Tibial nerve (tissue), 4 donors: ENCODE measurements at regions not wholly inside any gene's neighbourhood (a gene's known extent, or its start where the extent isn't known, plus 50 kb on each side); places are given as distances from the start of the nearest gene placed in this dataset.

Source experiments
- DNase-seq, 2 donors: peaks; one replicate each; pipeline ENCODE4 v3.0.0-alpha.2; 2019; ENCODE audit warnings: low spot score in 2 of 2
- H3K27ac ChIP-seq, 4 donors: fragments of 200-600 bp; sonication (generic) in 3 of 4; one replicate each; pipeline ENCODE4 v1.5.1; 2017 to 2019; ENCODE audit warnings: mild to moderate bottlenecking in 1 of 4
- H3K27me3 ChIP-seq, 2 donors: fragments of 200-600 bp; sonication (generic) in 1 of 2; one replicate each; pipeline versions ENCODE4 v1.5.1 to v1.6.0; 2017 to 2019
- H3K36me3 ChIP-seq, 3 donors: fragments of 200-600 bp; sonication (generic); one replicate each; pipeline ENCODE4 v1.5.1; 2018 to 2019
- H3K4me1 ChIP-seq, 4 donors: fragments of 200-600 bp; sonication (generic) in 3 of 4; one replicate each; pipeline ENCODE4 v1.5.1; 2017 to 2019
- H3K4me3 ChIP-seq, 4 donors: fragments of 200-600 bp; sonication (generic) in 3 of 4; one replicate each; pipeline ENCODE4 v1.5.1; 2017 to 2019; ENCODE audit warnings: mild to moderate bottlenecking in 1 of 4, moderate library complexity in 1 of 4
- H3K9me3 ChIP-seq, 4 donors: fragments of 200-600 bp; sonication (generic) in 3 of 4; one replicate each; pipeline ENCODE4 v1.5.1; 2017 to 2019
- EP300 ChIP-seq, 2 donors: sonication (generic); formaldehyde crosslinking; IDR thresholded peaks; one replicate each; pipeline ENCODE4 v1.6.1; 2017; ENCODE audit warnings: antibody characterized with exemption in 2 of 2, mild to moderate bottlenecking in 1 of 2
- POLR2A ChIP-seq, 2 donors: fragments of 450-650 bp; IDR thresholded peaks; one replicate each; pipeline ENCODE4 v1.6.1; 2017; ENCODE audit warnings: antibody characterized with exemption in 2 of 2, mild to moderate bottlenecking in 2 of 2, moderate library complexity in 2 of 2
- WGBS, 2 donors: methylation state at CpG; one replicate each; pipeline ENCODE4 v1.1.5; 2018; 5-methylcytosine and 5-hydroxymethylcytosine counted together
- TF ChIP-seq, protein P1 (sequence below), 5 experiments: fragments of 200-600 bp in 3 of 5; fragments of 450-650 bp in 2 of 5; sonication (generic) in 3 of 5; IDR thresholded peaks; one replicate each; pipeline ENCODE4 v1.5.1; 2016 to 2019; ENCODE audit warnings: antibody characterized with exemption in 5 of 5, mild to moderate bottlenecking in 3 of 5, moderate library complexity in 2 of 5

DNA sequence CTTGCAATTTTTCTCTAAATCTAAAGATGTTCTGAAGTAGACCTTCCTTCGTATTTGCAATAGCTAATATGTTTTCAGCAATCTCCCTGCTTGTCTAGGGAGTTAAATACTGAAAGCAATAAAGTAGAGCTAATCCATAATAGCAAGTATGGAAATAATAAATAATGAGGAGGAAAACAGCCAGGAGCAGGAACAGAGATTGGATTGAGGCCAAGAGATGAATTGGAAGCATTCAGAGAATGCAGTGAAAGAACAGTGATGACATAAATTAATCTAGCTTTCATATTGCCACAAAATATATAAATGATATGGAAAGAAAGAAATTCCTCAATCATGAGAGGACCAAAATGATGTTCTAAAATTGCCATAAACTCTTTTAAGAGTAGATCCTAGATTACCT is 679.7 kb downstream of the METTL4 start:
- no peak for TF ChIP-seq EP300 (IDR thresholded peaks at IDR 0.05)
- TF ChIP-seq, protein P1, sequence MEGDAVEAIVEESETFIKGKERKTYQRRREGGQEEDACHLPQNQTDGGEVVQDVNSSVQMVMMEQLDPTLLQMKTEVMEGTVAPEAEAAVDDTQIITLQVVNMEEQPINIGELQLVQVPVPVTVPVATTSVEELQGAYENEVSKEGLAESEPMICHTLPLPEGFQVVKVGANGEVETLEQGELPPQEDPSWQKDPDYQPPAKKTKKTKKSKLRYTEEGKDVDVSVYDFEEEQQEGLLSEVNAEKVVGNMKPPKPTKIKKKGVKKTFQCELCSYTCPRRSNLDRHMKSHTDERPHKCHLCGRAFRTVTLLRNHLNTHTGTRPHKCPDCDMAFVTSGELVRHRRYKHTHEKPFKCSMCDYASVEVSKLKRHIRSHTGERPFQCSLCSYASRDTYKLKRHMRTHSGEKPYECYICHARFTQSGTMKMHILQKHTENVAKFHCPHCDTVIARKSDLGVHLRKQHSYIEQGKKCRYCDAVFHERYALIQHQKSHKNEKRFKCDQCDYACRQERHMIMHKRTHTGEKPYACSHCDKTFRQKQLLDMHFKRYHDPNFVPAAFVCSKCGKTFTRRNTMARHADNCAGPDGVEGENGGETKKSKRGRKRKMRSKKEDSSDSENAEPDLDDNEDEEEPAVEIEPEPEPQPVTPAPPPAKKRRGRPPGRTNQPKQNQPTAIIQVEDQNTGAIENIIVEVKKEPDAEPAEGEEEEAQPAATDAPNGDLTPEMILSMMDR (IDR thresholded peaks at IDR 0.05): no peak
- no peak for TF ChIP-seq POLR2A (IDR thresholded peaks at IDR 0.05)
- H3K27ac ChIP-seq: no peak overlapping the region
- H3K4me3 ChIP-seq: no peak overlapping the region
- H3K36me3 ChIP-seq: no peaks in the 10 kb centered on the region
- DNase-seq: no peak
- no peaks in the 10 kb centered on the region for H3K9me3 ChIP-seq
- no peaks in the 10 kb centered on the region for H3K27me3 ChIP-seq
- 13 to 30% methylated on average over 1 of the region's 1 CpG for WGBS, 2 donors
- no peaks in the 10 kb centered on the region for H3K4me1 ChIP-seq

GRCh38 chr18:1892191-1892590 is 679.1 kb downstream of the METTL4 start:
- Histone ChIP-seq H3K27me3 (no peaks in the 10 kb centered on the region), H3K4me1 (no peaks in the 10 kb centered on the region)

GRCh38 chr18:1895456-1896185 is 675.7 kb downstream of the METTL4 start:
- Histone ChIP-seq H3K4me3 (no peak overlapping the region), H3K36me3 (no peaks in the 10 kb centered on the region), H3K4me1 (no peaks in the 10 kb centered on the region), H3K9me3 (no peaks in the 10 kb centered on the region), H3K27me3 (no peaks in the 10 kb centered on the region), H3K27ac (no peak overlapping the region)
- no peak for DNase-seq
- WGBS, 2 donors: 61 to 76% methylated on average over 4 of the region's 4 CpGs
- no peak for TF ChIP-seq EP300 (IDR thresholded peaks at IDR 0.05)
- TF ChIP-seq, protein P1 (IDR thresholded peaks at IDR 0.05): no peak
- TF ChIP-seq POLR2A (IDR thresholded peaks at IDR 0.05): no peak

More at GRCh38 chr18:1892191-1892590, 679.1 kb downstream of the METTL4 start:
- Histone ChIP-seq H3K4me3 (no peak overlapping the region), H3K36me3 (no peaks in the 10 kb centered on the region), H3K27ac (no peak overlapping the region), H3K9me3 (no peaks in the 10 kb centered on the region)
- TF ChIP-seq, protein P1 (IDR thresholded peaks at IDR 0.05): no peak
- TF ChIP-seq EP300 (IDR thresholded peaks at IDR 0.05) (no peak), POLR2A (IDR thresholded peaks at IDR 0.05) (no peak)
- no peak for DNase-seq

DNA sequence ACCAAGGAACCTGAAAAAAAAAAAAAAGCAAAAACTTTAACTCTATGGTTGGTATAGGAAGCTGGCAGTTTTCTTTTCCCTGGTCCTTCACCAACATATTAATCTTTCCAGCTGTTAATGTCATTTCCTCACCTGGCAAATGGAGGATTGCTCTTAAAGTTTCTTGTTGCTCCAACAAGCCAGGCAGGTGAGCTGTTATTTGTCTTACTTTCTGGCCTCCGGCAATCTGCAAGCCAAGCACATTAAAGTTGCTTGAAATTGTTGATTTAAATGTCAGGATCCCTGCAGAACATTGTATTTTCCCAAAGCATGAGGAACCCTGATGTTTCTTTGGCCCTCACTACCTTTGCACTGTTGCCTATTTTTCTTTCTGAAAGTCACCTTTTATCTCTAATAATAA is 664.9 kb downstream of the METTL4 start:
- no peak overlapping the region for H3K4me3 ChIP-seq
- no peaks in the 10 kb centered on the region for H3K27me3 ChIP-seq
- no peak overlapping the region for H3K27ac ChIP-seq
- H3K36me3 ChIP-seq: no peaks in the 10 kb centered on the region
- WGBS, 2 donors: 81 to 100% methylated on average over 1 of the region's 1 CpG
- peaks cover 0 to 18% (median 0%) of the 10 kb centered on the region in 4 donors for H3K9me3 ChIP-seq
- DNase-seq: no peak
- H3K4me1 ChIP-seq: no peaks in the 10 kb centered on the region
- TF ChIP-seq EP300 (IDR thresholded peaks at IDR 0.05) (no peak), POLR2A (IDR thresholded peaks at IDR 0.05) (no peak)
- TF ChIP-seq, protein P1 (IDR thresholded peaks at IDR 0.05): no peak

GRCh38 chr18:1907470-1908206 is 663.7 kb downstream of the METTL4 start:
- WGBS, 2 donors: 66 to 68% methylated on average over 3 of the region's 3 CpGs
- peaks cover 0 to 19% (median 0%) of the 10 kb centered on the region in 4 donors for H3K9me3 ChIP-seq

More at GRCh38 chr18:1907470-1908206, 663.7 kb downstream of the METTL4 start:
- no peak overlapping the region for H3K27ac ChIP-seq
- no peaks in the 10 kb centered on the region for H3K36me3 ChIP-seq
- no peak for DNase-seq
- no peaks in the 10 kb centered on the region for H3K4me1 ChIP-seq
- H3K4me3 ChIP-seq: no peak overlapping the region
- no peaks in the 10 kb centered on the region for H3K27me3 ChIP-seq
- TF ChIP-seq POLR2A (IDR thresholded peaks at IDR 0.05) (no peak), EP300 (IDR thresholded peaks at IDR 0.05) (no peak)
- TF ChIP-seq, protein P1 (IDR thresholded peaks at IDR 0.05): no peak
